Ramos (cell line): ENCODE measurements at regions not wholly inside any gene's neighbourhood (a gene's known extent, or its start where the extent isn't known, plus 50 kb on each side); places are given as distances from the start of the nearest gene placed in this dataset.

Source experiments
- in situ Hi-C: fragments of 300-500 bp; cut with MboI; formaldehyde crosslinking; loops from one replicate; pipeline ENCODE4 v1.14.3; 2022; ENCODE audit warnings: low sequenced_read_pairs; ENCODE audit not compliant: unreplicated experiment

- in situ Hi-C loops = no loop called here
Measured at GRCh38 chr1:163709636-163710035, 387.9 kb downstream of the NUF2 start.

DNA sequence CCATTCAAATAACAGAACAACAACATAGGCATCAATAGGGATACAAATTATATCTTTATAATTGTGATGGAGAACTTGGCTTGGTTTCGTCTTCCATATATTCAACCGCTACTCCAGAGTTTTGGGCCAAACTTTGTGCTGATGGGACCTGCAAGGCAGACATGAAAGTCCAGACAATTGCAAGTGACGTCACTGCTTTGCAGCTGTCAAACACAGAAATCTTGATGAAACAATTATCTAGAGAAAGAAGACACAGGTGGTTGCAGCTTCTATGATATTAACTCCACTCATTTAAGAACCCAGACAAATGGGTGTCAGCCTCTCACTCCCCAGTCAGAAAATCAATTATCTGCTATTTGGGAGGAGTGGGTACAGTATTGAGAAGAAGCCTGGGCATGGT lies 390.6 kb downstream of the NUF2 start:
- in situ Hi-C loops = no loop called here

- in situ Hi-C loops = no loop called here
Measured at GRCh38 chr1:163720294-163720693, 398.5 kb downstream of the NUF2 start.

DNA sequence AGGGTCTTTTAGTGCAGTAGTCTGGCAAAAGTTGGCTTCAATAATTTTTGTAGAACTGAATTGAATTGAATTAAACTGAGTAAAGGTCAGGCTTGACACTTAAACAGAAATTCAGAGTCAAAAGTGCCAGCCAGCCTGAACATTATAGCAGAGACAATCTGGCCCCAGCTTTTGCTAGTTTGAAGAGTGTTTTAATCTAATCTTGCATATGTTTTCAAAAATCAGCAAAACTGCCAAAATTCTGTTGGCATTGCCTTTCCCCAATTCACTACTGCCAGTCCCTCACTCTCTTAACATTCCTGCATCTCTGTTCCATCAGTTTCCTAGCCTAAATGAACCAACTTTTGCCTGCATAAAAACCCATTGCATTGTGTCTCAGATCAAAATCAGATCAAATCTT lies 403.8 kb downstream of the NUF2 start:
- in situ Hi-C loops = no loop called here

GRCh38 chr1:163730411-163730821 lies 408.7 kb downstream of the NUF2 start:
- in situ Hi-C loops = no loop called here

- in situ Hi-C loops = no loop called here
Measured at GRCh38 chr1:163737261-163737660, 415.5 kb downstream of the NUF2 start.

DNA sequence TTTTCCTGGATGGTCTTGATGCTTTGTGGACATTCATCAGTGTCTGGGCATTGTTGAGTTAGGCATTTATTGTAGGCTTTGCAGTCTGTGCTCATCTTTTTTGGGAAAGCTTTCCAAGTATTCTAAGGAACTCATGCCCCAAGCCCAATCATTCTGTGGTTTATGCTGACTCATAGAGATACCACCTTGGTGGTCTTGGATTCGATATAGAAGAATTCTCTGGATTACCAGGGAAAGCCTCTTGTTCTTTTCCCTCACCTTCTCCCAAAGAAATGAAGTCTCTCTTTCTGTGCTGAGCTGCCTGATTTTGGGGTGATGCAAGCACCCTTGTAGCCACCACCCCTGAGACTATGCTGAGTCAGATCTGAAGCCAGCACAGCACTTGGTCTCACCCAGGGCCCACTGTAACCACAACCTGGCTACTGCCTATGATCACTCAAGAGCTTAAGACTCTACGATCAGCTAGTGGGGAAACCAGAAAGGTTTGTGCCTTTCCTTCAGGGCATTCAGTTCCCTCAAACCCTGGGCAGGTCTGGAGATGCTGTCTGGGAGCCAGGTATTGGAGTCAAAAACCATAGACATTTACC lies 422.6 kb downstream of the NUF2 start:
- in situ Hi-C loops = no loop called here

- in situ Hi-C loops = no loop called here
Measured at GRCh38 chr1:163745204-163745603, 423.4 kb downstream of the NUF2 start.

DNA sequence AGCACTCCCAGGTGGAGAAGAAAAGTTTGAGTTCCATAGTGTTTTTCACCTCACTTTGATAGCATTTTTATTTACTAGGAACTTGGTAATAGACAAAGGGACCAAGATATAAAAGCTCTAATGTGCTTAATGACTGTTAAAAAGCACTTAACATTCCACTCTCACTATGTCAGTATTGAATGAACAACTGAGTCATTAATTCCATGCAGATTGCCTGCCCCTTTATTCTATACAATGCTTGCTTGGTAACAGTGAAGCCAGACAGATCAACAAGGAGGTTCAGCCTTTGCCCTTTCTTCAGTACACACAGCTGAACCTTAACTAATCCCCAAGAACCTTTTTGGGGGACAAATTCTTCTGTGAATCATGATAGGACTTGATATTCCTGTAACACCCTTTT lies 425.5 kb downstream of the NUF2 start:
- in situ Hi-C loops = no loop called here

- in situ Hi-C loops = no loop called here
Measured at GRCh38 chr1:163747855-163748254, 426.1 kb downstream of the NUF2 start.

DNA sequence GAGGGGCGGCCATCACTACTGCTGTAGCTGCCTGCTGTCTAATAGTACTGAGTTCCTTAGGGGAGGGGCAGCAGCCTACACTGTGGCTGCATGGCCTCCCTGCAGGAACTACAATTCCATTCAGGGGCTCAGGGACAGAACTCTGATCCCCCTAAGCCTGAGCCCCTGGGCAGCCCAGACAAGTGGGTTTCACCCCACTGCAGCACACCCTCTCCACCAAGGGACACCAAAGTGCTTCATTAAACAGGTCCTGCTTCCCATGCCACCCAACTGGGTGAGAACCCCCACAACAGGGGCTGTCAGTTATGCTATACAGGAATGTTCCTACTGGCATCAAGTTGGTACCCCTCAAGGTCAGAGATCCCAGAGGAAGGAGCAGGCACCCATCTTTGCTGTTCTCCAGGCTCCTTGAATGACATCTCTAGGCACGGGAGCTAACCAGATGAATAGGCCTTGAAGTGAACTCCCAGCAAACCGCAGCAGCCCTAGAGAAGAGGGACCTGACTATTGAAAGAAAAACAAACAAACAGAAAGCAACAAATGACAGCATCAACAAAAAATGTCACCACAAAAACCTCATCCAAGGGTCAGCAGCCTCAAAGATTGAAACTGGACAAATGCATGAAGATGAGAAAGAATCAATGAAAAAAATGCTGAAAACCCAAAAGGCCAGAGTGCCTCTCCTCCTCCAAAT lies 437.4 kb downstream of the NUF2 start:
- in situ Hi-C loops = no loop called here

DNA sequence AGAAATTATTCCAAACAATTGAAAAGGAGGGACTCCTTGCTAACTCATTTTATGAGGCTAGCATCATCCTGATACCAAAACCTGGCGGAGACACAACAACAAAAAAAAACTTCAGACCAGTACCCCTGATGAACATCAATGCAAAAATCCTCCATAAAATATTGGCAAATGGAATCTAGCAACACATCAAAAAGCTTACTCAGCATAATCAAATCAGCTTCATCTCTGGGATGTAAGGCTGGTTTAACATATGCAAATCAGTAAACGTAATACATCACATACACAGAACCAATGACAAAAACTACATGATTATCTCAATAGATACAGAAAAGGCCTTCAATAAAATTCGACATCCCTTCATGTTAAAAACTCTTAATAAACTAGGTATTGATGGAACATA lies 440.1 kb downstream of the NUF2 start:
- in situ Hi-C loops = no loop called here

GRCh38 chr1:163766257-163766918 lies 444.6 kb downstream of the NUF2 start:
- in situ Hi-C loops = no loop called here

GRCh38 chr1:163768576-163768975 lies 446.8 kb downstream of the NUF2 start:
- in situ Hi-C loops = no loop called here

GRCh38 chr1:163770265-163770664 lies 448.5 kb downstream of the NUF2 start:
- in situ Hi-C loops = no loop called here

GRCh38 chr1:163771637-163772036 lies 449.9 kb downstream of the NUF2 start:
- in situ Hi-C loops = no loop called here

- in situ Hi-C loops = no loop called here
Measured at GRCh38 chr1:163772246-163772645, 450.5 kb downstream of the NUF2 start.

DNA sequence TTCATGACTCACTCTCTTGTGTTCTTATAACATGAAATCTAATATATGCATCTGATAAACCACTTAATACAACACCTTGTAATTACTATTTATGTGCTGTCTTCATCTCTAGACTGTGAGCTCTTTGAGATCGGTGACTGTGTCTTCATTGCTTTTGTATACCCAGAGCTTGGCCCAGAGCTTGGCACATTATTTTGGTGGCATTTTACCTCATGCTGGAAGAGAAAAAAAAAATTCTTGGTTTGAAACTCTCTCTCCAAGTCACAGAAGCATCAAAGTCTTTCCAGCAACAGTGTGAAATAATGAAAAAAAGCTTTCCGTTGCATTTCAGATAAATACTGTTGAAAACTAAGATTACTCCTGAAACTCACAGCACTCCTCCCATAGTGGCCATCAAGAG lies 451.6 kb downstream of the NUF2 start:
- in situ Hi-C loops = no loop called here

DNA sequence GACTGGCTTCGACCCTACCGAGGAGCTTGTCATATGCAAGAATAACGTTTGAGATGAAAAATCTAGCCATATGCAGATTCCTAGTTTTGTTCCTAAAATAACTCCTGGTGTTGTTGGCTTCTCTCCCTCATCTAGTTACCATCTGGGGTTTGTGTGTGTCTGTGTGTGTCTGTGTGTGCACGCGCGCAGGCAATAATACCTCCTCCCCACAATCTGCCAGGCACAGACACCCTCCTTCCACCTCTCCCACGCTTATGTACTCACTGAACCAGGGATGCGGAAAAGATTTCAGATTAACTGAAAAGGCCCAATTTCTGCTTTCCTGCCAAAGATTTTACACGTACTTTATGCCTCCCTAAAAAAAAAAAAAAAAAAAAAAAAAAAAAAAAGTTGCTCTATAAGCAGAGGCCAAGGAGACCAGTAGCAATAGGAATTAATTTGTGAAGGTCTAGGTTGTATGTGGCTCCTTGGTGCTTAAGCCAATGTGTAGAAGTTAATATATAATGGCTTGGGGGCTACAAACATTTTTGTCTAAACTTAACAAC lies 452.7 kb downstream of the NUF2 start:
- in situ Hi-C loops = no loop called here

- in situ Hi-C loops = no loop called here
Measured at GRCh38 chr1:163774978-163775620, 453.3 kb downstream of the NUF2 start.

GRCh38 chr1:163777205-163777604 lies 455.5 kb downstream of the NUF2 start:
- in situ Hi-C loops = no loop called here
